CD4-positive, alpha-beta T cell (primary cell): ENCODE measurements at regions not wholly inside any gene's neighbourhood (a gene's known extent, or its start where the extent isn't known, plus 50 kb on each side); places are given as distances from the start of the nearest gene placed in this dataset.

Experiments
- ATAC-seq: fragments of 200-7000 bp; cut with Tn5 transposase; one replicate; pipeline ENCODE4 v1.10.0; 2022; ENCODE audit warnings: mild to moderate bottlenecking; ENCODE audit not compliant: poor library complexity
- CTCF ChIA-PET: fragments of 350-600 bp; sonication (Branson Sonifier 250); formaldehyde crosslinking; loops from one replicate; lab custom pipeline; 2021; ENCODE audit warnings: antibody characterized with exemption, inconsistent platforms; lab: Charles Lee
- POLR2A ChIA-PET: fragments of 350-600 bp; sonication (Branson Sonifier 250); formaldehyde crosslinking; loops from one replicate; lab custom pipeline; 2021; ENCODE audit warnings: antibody characterized with exemption, inconsistent platforms; lab: Charles Lee
- DNase-seq, 14 experiments: peaks; one replicate each; pipeline ENCODE4 v3.0.0-alpha.2; 2013 to 2020; ENCODE audit warnings: mixed read lengths in 2 of 14
- H3K27ac ChIP-seq, 2 donors: one replicate each; pipeline versions ENCODE4 v1.5.1 to v1.7.0; 2013; ENCODE audit warnings: low read length in 2 of 2, low read depth in 1 of 2, mild to moderate bottlenecking in 1 of 2
- H3K27me3 ChIP-seq, 2 experiments: 1 replicate in 1 of 2; 2 replicates in 1 of 2; pipeline versions ENCODE4 v1.6.1 to v1.7.0; 2013; ENCODE audit warnings: low read length in 2 of 2, control low read depth in 1 of 2, mild to moderate bottlenecking in 1 of 2, moderate library complexity in 1 of 2; ENCODE audit not compliant: insufficient read depth in 2 of 2, control insufficient read depth in 1 of 2
- H3K36me3 ChIP-seq: one replicate; pipeline ENCODE4 v1.6.1; 2013; ENCODE audit warnings: low read length, control low read depth; ENCODE audit not compliant: insufficient read depth
- H3K4me1 ChIP-seq: one replicate; pipeline ENCODE4 v1.6.1; 2013; ENCODE audit warnings: low read length, control low read depth; ENCODE audit not compliant: insufficient read depth
- H3K4me3 ChIP-seq: one replicate; pipeline ENCODE4 v1.5.1; 2013; ENCODE audit warnings: mild to moderate bottlenecking, low read length, moderate library complexity
- H3K9me3 ChIP-seq, 2 experiments: 1 replicate in 1 of 2; 2 replicates in 1 of 2; pipeline versions ENCODE4 v1.6.1 to v1.7.0; 2013; ENCODE audit warnings: low read length in 2 of 2, mild to moderate bottlenecking in 2 of 2, control low read depth in 1 of 2, moderate library complexity in 1 of 2; ENCODE audit not compliant: control insufficient read depth in 1 of 2, insufficient read depth in 1 of 2
- H3K27ac Mint-ChIP-seq: one replicate; pipeline ENCODE4 v1.8.0; 2020; ENCODE audit warnings: mixed read lengths
- H3K27me3 Mint-ChIP-seq: one replicate; pipeline ENCODE4 v1.8.0; 2021; ENCODE audit warnings: mixed read lengths
- H3K36me3 Mint-ChIP-seq: one replicate; pipeline ENCODE4 v1.8.0; 2021; ENCODE audit warnings: low read depth, mixed read lengths
- H3K4me1 Mint-ChIP-seq: one replicate; pipeline ENCODE4 v1.8.0; 2021; ENCODE audit warnings: low read depth, mixed read lengths
- H3K4me3 Mint-ChIP-seq: one replicate; pipeline ENCODE4 v1.8.0; 2020; ENCODE audit warnings: mild to moderate bottlenecking, mixed read lengths
- H3K9me3 Mint-ChIP-seq: one replicate; pipeline ENCODE4 v1.8.0; 2020; ENCODE audit warnings: mixed read lengths
- intact Hi-C, 2 experiments: fragments of 100-400 bp; cut with DNase I in 1 of 2; cut with micrococcal nuclease in 1 of 2; formaldehyde crosslinking; loops; one replicate each; pipeline versions ENCODE4 v1.15.1 to v1.9.0; 2023 to 2025; cut with DNase I, micrococcal nuclease
- TF ChIP-seq, protein P1 (sequence below): fragments of 200-600 bp; IDR thresholded peaks from one replicate; pipeline ENCODE4 v1.8.0; 2022; ENCODE audit warnings: antibody characterized with exemption, mild to moderate bottlenecking

DNA sequence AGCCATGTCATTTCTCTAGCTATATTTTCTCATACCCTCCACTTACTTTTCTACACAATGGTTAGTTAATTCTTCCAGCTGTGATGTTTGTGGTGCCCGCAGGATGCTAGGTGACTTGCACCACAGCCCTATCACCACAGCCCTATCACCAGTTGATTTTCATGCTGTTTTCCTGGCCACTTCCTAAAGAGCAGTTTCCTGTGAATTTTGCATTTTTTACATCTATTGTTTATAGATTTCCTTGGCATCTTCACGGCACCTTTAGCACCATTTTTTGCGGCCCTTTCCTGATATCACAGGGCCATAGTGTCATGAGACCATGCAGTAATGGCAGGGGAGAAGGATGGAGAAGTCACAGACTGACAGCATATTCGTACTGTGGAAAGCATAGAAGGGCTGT lies 132.9 kb upstream of the PRICKLE2 start:
- H3K27me3 Mint-ChIP-seq = peaks cover 5% of the 10 kb centered on the region
- ChIA-PET POLR2A (interaction anchor here (0.7 kb wide), 1 partner anchor 36 kb away, joined by 3 read pairs; no protein-coding TSS in a partner anchor), CTCF (no interaction called here)
- no peaks in the 10 kb centered on the region for H3K36me3 Mint-ChIP-seq
- H3K36me3 ChIP-seq = no peaks in the 10 kb centered on the region
- H3K27ac Mint-ChIP-seq = no peak overlapping the region
- no peaks in the 10 kb centered on the region for H3K27me3 ChIP-seq
- no peak for ATAC-seq
- peaks cover 5% of the 10 kb centered on the region for H3K4me1 ChIP-seq
- TF ChIP-seq, protein P1, sequence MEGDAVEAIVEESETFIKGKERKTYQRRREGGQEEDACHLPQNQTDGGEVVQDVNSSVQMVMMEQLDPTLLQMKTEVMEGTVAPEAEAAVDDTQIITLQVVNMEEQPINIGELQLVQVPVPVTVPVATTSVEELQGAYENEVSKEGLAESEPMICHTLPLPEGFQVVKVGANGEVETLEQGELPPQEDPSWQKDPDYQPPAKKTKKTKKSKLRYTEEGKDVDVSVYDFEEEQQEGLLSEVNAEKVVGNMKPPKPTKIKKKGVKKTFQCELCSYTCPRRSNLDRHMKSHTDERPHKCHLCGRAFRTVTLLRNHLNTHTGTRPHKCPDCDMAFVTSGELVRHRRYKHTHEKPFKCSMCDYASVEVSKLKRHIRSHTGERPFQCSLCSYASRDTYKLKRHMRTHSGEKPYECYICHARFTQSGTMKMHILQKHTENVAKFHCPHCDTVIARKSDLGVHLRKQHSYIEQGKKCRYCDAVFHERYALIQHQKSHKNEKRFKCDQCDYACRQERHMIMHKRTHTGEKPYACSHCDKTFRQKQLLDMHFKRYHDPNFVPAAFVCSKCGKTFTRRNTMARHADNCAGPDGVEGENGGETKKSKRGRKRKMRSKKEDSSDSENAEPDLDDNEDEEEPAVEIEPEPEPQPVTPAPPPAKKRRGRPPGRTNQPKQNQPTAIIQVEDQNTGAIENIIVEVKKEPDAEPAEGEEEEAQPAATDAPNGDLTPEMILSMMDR = no peak
- no peak overlapping the region for H3K4me3 Mint-ChIP-seq
- intact Hi-C loops = no loop called here
- no peaks in the 10 kb centered on the region for H3K9me3 ChIP-seq
- H3K4me3 ChIP-seq = no peak overlapping the region
- no peak for DNase-seq
- no peaks in the 10 kb centered on the region for H3K9me3 Mint-ChIP-seq
- no peak overlapping the region for H3K27ac ChIP-seq
- H3K4me1 Mint-ChIP-seq = peaks cover 16% of the 10 kb centered on the region

DNA sequence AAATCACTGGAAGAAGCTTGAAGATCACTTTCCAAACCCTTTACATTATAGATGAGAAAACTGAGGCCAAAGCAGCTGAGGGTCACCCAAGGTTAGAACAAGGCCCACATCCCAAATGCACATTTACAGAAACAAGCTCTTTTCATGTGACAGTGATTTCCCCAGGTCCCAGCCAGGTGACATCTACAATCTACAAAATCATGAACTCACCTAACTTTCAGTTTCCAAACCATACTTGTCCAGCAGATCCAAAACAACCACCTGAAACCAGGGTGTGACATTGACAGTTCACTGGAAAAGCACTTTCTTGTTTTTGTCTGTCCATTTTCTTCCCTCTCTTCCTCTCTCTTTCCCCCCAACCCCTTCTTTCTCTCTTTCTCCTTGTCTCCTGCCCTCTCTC lies 132.2 kb upstream of the PRICKLE2 start:
- H3K4me3 ChIP-seq = no peak overlapping the region
- TF ChIP-seq, protein P1 = no peak
- peaks cover 5% of the 10 kb centered on the region for H3K4me1 ChIP-seq
- CTCF ChIA-PET = no interaction called here
- no peaks in the 10 kb centered on the region for H3K9me3 ChIP-seq
- Mint-ChIP-seq H3K27me3 (no peaks in the 10 kb centered on the region), H3K4me3 (no peak overlapping the region), H3K9me3 (no peaks in the 10 kb centered on the region), H3K36me3 (no peaks in the 10 kb centered on the region), H3K27ac (no peak overlapping the region), H3K4me1 (peaks cover 16% of the 10 kb centered on the region)
- no peak overlapping the region for H3K27ac ChIP-seq
- POLR2A ChIA-PET = no interaction called here
- DNase-seq = no peak
- H3K27me3 ChIP-seq = no peaks in the 10 kb centered on the region
- no peak for ATAC-seq
- intact Hi-C loops = no loop called here
- no peaks in the 10 kb centered on the region for H3K36me3 ChIP-seq

DNA sequence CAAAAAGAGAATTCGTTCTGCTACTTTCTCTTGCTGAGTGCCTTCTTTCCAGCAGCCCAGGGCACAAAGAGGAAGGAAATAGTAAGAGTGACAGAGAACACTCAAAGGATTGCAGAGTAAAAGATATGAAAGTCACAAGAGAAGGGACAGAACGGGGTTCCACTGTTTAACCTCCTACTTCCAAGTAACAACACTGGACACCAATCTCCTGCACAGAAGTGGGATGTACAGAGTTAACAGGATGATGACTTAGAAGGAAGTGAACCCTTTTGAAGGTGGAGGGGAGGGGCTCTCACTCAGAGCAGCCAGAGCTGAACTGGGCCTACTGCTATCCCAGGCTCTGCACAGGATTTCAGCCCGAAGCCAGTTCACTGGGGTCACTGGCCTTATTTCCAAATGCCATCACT lies 130.1 kb upstream of the PRICKLE2 start:
- intact Hi-C loops = no loop called here
- no peak for ATAC-seq
- no peak overlapping the region for H3K4me3 Mint-ChIP-seq
- TF ChIP-seq, protein P1 = no peak
- peaks cover 5% of the 10 kb centered on the region for H3K4me1 ChIP-seq
- peak overlapping the region; percentile 58 for H3K27ac Mint-ChIP-seq
- H3K27me3 Mint-ChIP-seq = no peaks in the 10 kb centered on the region
- DNase-seq = peak in 2 of 14 experiments; percentile 1 to 12
- CTCF ChIA-PET = no interaction called here
- no peaks in the 10 kb centered on the region for H3K36me3 ChIP-seq
- H3K9me3 Mint-ChIP-seq = no peaks in the 10 kb centered on the region
- POLR2A ChIA-PET = interaction anchor here (0.6 kb wide), 1 partner anchor 17 kb away, joined by 3 read pairs; no protein-coding TSS in a partner anchor
- H3K9me3 ChIP-seq = no peaks in the 10 kb centered on the region
- no peaks in the 10 kb centered on the region for H3K36me3 Mint-ChIP-seq
- H3K4me3 ChIP-seq = no peak overlapping the region
- H3K4me1 Mint-ChIP-seq = peaks cover 16% of the 10 kb centered on the region
- no peaks in the 10 kb centered on the region for H3K27me3 ChIP-seq
- no peak overlapping the region for H3K27ac ChIP-seq
